HCT116 (cell line): ENCODE measurements at regions not wholly inside any gene's neighbourhood (a gene's known extent, or its start where the extent isn't known, plus 50 kb on each side); places are given as distances from the start of the nearest gene placed in this dataset.

Source experiments
- ELF1 ChIP-seq: IDR thresholded peaks from 2 replicates; pipeline ENCODE4 v1.6.1; 2012; ENCODE audit warnings: low read depth, borderline replicate concordance
- EZH2 ChIP-seq: fragments of 200-600 bp; sonication (generic); IDR thresholded peaks from 2 replicates; pipeline ENCODE4 v1.6.1; 2017; ENCODE audit warnings: antibody characterized with exemption, mixed run types
- EZH2phosphoT487 ChIP-seq: fragments of 200-600 bp; IDR thresholded peaks from 2 replicates; pipeline ENCODE4 v1.6.1; 2018; ENCODE audit warnings: antibody characterized with exemption, borderline replicate concordance
- FOSL1 ChIP-seq: IDR thresholded peaks from 2 replicates; pipeline ENCODE4 v1.6.1; 2012; ENCODE audit warnings: low read depth
- POLR2A ChIP-seq: IDR thresholded peaks from 2 replicates; pipeline ENCODE4 v1.7.0; 2011; ENCODE audit warnings: borderline replicate concordance; ENCODE audit not compliant: insufficient read depth, insufficient read length; ENCODE audit errors: extremely low read depth
- POLR2AphosphoS5 ChIP-seq: IDR thresholded peaks from 2 replicates; pipeline ENCODE4 v1.6.1; 2011; ENCODE audit warnings: mild to moderate bottlenecking, low read depth, low read length, moderate library complexity
- RAD21 ChIP-seq: IDR thresholded peaks from 2 replicates; pipeline ENCODE4 v1.6.1; 2012; ENCODE audit warnings: low read depth, mild to moderate bottlenecking
- TF ChIP-seq, protein P1 (sequence below), 3 experiments: fragments of 200-600 bp in 1 of 3; sonication (generic) in 1 of 3; IDR thresholded peaks in 2 of 3; conservative IDR thresholded peaks in 1 of 3; 2 replicates each; pipeline ENCODE4 v1.5.1; 2012 to 2017; ENCODE audit warnings: low read depth in 2 of 3, low read length in 2 of 3, antibody characterized with exemption in 1 of 3, borderline replicate concordance in 1 of 3, control low read depth in 1 of 3, mild to moderate bottlenecking in 1 of 3, mixed read lengths in 1 of 3, mixed run types in 1 of 3, moderate library complexity in 1 of 3; ENCODE audit not compliant: insufficient read depth in 1 of 3
- TF ChIP-seq, protein P2 (sequence below): IDR thresholded peaks from 2 replicates; pipeline ENCODE4 v1.6.1; 2012
- TF ChIP-seq, protein P3 (sequence below): IDR thresholded peaks from 2 replicates; pipeline ENCODE4 v1.6.1; 2012; ENCODE audit warnings: low read depth

DNA sequence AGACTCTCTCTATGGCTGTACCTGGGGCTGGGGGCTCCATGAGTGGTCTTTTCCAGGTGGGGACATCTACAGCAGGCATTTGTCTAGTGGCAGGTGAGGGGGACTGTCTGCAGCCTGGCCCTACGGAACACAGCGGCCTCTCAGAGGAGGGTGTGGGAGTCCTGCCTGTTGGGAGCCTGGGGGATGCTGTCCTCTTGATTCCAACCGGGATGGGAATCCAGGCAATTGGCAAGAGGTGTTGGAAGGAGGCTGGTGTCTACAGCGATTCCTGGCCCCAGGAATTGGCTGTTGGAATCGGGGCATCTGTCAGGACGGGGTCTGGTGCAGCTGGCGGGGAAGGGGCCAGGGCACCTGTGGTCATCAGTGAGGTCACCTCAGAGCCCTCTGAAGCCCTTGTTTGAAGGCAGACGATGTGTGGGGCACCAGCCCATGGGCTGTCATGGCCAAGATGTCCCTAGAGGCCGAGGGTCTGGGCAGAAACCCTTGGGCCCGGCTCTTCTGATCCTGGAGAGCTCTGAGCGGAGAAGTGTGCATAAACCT is 386.3 kb downstream of the TMEM121 start:
- TF ChIP-seq, protein P1, sequence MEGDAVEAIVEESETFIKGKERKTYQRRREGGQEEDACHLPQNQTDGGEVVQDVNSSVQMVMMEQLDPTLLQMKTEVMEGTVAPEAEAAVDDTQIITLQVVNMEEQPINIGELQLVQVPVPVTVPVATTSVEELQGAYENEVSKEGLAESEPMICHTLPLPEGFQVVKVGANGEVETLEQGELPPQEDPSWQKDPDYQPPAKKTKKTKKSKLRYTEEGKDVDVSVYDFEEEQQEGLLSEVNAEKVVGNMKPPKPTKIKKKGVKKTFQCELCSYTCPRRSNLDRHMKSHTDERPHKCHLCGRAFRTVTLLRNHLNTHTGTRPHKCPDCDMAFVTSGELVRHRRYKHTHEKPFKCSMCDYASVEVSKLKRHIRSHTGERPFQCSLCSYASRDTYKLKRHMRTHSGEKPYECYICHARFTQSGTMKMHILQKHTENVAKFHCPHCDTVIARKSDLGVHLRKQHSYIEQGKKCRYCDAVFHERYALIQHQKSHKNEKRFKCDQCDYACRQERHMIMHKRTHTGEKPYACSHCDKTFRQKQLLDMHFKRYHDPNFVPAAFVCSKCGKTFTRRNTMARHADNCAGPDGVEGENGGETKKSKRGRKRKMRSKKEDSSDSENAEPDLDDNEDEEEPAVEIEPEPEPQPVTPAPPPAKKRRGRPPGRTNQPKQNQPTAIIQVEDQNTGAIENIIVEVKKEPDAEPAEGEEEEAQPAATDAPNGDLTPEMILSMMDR (IDR thresholded peaks at IDR 0.05 in 2 of 3, conservative IDR thresholded peaks at IDR 0.05 in 1 of 3; ENCODE audit: borderline replicate concordance in 1 of 3, insufficient read depth in 1 of 3, low read depth in 2 of 3, low read length in 2 of 3): no peak
- TF ChIP-seq POLR2AphosphoS5 (no peak), RAD21 (no peak), POLR2A (no peak), ELF1 (no peak), EZH2 (no peak), EZH2phosphoT487 (no peak), FOSL1 (no peak)
- TF ChIP-seq, protein P2, sequence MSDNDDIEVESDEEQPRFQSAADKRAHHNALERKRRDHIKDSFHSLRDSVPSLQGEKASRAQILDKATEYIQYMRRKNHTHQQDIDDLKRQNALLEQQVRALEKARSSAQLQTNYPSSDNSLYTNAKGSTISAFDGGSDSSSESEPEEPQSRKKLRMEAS: no peak
- TF ChIP-seq, protein P3, sequence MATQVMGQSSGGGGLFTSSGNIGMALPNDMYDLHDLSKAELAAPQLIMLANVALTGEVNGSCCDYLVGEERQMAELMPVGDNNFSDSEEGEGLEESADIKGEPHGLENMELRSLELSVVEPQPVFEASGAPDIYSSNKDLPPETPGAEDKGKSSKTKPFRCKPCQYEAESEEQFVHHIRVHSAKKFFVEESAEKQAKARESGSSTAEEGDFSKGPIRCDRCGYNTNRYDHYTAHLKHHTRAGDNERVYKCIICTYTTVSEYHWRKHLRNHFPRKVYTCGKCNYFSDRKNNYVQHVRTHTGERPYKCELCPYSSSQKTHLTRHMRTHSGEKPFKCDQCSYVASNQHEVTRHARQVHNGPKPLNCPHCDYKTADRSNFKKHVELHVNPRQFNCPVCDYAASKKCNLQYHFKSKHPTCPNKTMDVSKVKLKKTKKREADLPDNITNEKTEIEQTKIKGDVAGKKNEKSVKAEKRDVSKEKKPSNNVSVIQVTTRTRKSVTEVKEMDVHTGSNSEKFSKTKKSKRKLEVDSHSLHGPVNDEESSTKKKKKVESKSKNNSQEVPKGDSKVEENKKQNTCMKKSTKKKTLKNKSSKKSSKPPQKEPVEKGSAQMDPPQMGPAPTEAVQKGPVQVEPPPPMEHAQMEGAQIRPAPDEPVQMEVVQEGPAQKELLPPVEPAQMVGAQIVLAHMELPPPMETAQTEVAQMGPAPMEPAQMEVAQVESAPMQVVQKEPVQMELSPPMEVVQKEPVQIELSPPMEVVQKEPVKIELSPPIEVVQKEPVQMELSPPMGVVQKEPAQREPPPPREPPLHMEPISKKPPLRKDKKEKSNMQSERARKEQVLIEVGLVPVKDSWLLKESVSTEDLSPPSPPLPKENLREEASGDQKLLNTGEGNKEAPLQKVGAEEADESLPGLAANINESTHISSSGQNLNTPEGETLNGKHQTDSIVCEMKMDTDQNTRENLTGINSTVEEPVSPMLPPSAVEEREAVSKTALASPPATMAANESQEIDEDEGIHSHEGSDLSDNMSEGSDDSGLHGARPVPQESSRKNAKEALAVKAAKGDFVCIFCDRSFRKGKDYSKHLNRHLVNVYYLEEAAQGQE: no peak
